ENCODE measurements at regions not wholly inside any gene's neighbourhood (a gene's known extent, or its start where the extent isn't known, plus 50 kb on each side); places are given as distances from the start of the nearest gene placed in this dataset.
A peak's percentile ranks its signal among the peaks of the same experiment; 100 is the strongest.
"Not testable (repeated sequence)": the region's sequence is repeated elsewhere in the genome, so short reads cannot be mapped to it uniquely, and the experiment has no call there.

- no peak for FAIRE-seq
- DNase-seq (ENCODE audit: insufficient read length, low spot score), result no peak
- TF ChIP-seq POLR2AphosphoS5 (IDR thresholded peaks at IDR 0.05; ENCODE audit: low read depth, low read length), result no peak
- TF ChIP-seq PAX5 (IDR thresholded peaks at IDR 0.05; ENCODE audit: insufficient read depth, low read length, severe bottlenecking), result no peak
- TF ChIP-seq SPI1 (IDR thresholded peaks at IDR 0.05; ENCODE audit: low read depth, low read length), result no peak
Measured at GRCh38 chr3:177334803-177335202, 137.5 kb upstream of the TBL1XR1 start.

- FAIRE-seq (no peak), DNase-seq (ENCODE audit: insufficient read length, low spot score) (no peak)
- TF ChIP-seq POU2F2 (IDR thresholded peaks at IDR 0.05; ENCODE audit: low read depth, low read length) (no peak), PAX5 (IDR thresholded peaks at IDR 0.05; ENCODE audit: insufficient read depth, low read length, severe bottlenecking) (no peak), POLR2A (IDR thresholded peaks at IDR 0.05; ENCODE audit: low read depth, low read length) (no peak), POLR2AphosphoS5 (IDR thresholded peaks at IDR 0.05; ENCODE audit: low read depth, low read length) (no peak), SPI1 (IDR thresholded peaks at IDR 0.05; ENCODE audit: low read depth, low read length) (no peak), TAF1 (IDR thresholded peaks at IDR 0.05; ENCODE audit: low read depth, low read length) (no peak)
Measured at GRCh38 chr3:177335728-177336127, 138.4 kb upstream of the TBL1XR1 start.

- no peak for FAIRE-seq
- no peak for TF ChIP-seq SPI1 (IDR thresholded peaks at IDR 0.05; ENCODE audit: low read depth, low read length)
- no peak for TF ChIP-seq POU2F2 (IDR thresholded peaks at IDR 0.05; ENCODE audit: low read depth, low read length)
- TF ChIP-seq PAX5 (IDR thresholded peaks at IDR 0.05; ENCODE audit: insufficient read depth, low read length, severe bottlenecking), result no peak
- TF ChIP-seq POLR2A (IDR thresholded peaks at IDR 0.05; ENCODE audit: low read depth, low read length), result no peak
- no peak for TF ChIP-seq TAF1 (IDR thresholded peaks at IDR 0.05; ENCODE audit: low read depth, low read length)
- TF ChIP-seq POLR2AphosphoS5 (IDR thresholded peaks at IDR 0.05; ENCODE audit: low read depth, low read length), result no peak
- no peak for DNase-seq (ENCODE audit: insufficient read length, low spot score)
Measured at GRCh38 chr3:177336873-177337450, 139.7 kb upstream of the TBL1XR1 start.

- FAIRE-seq, result peak; percentile 54
- DNase-seq (ENCODE audit: insufficient read length, low spot score), result no peak
- TF ChIP-seq SPI1 (IDR thresholded peaks at IDR 0.05; ENCODE audit: low read depth, low read length) (no peak), PAX5 (IDR thresholded peaks at IDR 0.05; ENCODE audit: insufficient read depth, low read length, severe bottlenecking) (no peak), POLR2AphosphoS5 (IDR thresholded peaks at IDR 0.05; ENCODE audit: low read depth, low read length) (no peak), TAF1 (IDR thresholded peaks at IDR 0.05; ENCODE audit: low read depth, low read length) (no peak), POU2F2 (IDR thresholded peaks at IDR 0.05; ENCODE audit: low read depth, low read length) (peak; percentile 82)
Measured at GRCh38 chr3:177337541-177338331, 140.5 kb upstream of the TBL1XR1 start.

- peak; percentile 68 for FAIRE-seq
- no peak for DNase-seq (ENCODE audit: insufficient read length, low spot score)
- TF ChIP-seq TAF1 (IDR thresholded peaks at IDR 0.05; ENCODE audit: low read depth, low read length), result no peak
- TF ChIP-seq POLR2A (IDR thresholded peaks at IDR 0.05; ENCODE audit: low read depth, low read length), result no peak
- no peak for TF ChIP-seq POU2F2 (IDR thresholded peaks at IDR 0.05; ENCODE audit: low read depth, low read length)
- TF ChIP-seq SPI1 (IDR thresholded peaks at IDR 0.05; ENCODE audit: low read depth, low read length), result no peak
- TF ChIP-seq PAX5 (IDR thresholded peaks at IDR 0.05; ENCODE audit: insufficient read depth, low read length, severe bottlenecking), result no peak
- TF ChIP-seq POLR2AphosphoS5 (IDR thresholded peaks at IDR 0.05; ENCODE audit: low read depth, low read length), result no peak
Measured at GRCh38 chr3:177338697-177339219, 141.5 kb upstream of the TBL1XR1 start.

- not testable (repeated sequence) for DNase-seq (ENCODE audit: insufficient read length, low spot score); FAIRE-seq
Measured at GRCh38 chr3:177339220-177339703, 142.0 kb upstream of the TBL1XR1 start.

- DNase-seq (ENCODE audit: insufficient read length, low spot score) (no peak), FAIRE-seq (no peak)
- TF ChIP-seq POU2F2 (IDR thresholded peaks at IDR 0.05; ENCODE audit: low read depth, low read length) (no peak), PAX5 (IDR thresholded peaks at IDR 0.05; ENCODE audit: insufficient read depth, low read length, severe bottlenecking) (no peak), POLR2AphosphoS5 (IDR thresholded peaks at IDR 0.05; ENCODE audit: low read depth, low read length) (no peak), TAF1 (IDR thresholded peaks at IDR 0.05; ENCODE audit: low read depth, low read length) (no peak), POLR2A (IDR thresholded peaks at IDR 0.05; ENCODE audit: low read depth, low read length) (no peak), SPI1 (IDR thresholded peaks at IDR 0.05; ENCODE audit: low read depth, low read length) (no peak)
Measured at GRCh38 chr3:177340243-177340830, 143.1 kb upstream of the TBL1XR1 start.

- no peak for FAIRE-seq
- DNase-seq (ENCODE audit: insufficient read length, low spot score), result no peak
- TF ChIP-seq PAX5 (IDR thresholded peaks at IDR 0.05; ENCODE audit: insufficient read depth, low read length, severe bottlenecking) (no peak), POLR2A (IDR thresholded peaks at IDR 0.05; ENCODE audit: low read depth, low read length) (no peak), SPI1 (IDR thresholded peaks at IDR 0.05; ENCODE audit: low read depth, low read length) (no peak), TAF1 (IDR thresholded peaks at IDR 0.05; ENCODE audit: low read depth, low read length) (no peak), POLR2AphosphoS5 (IDR thresholded peaks at IDR 0.05; ENCODE audit: low read depth, low read length) (no peak), POU2F2 (IDR thresholded peaks at IDR 0.05; ENCODE audit: low read depth, low read length) (no peak)
Measured at GRCh38 chr3:177341736-177342419, 144.6 kb upstream of the TBL1XR1 start.

GRCh38 chr3:177343122-177343625, 145.9 kb upstream of the TBL1XR1 start:
- FAIRE-seq, result no peak
- TF ChIP-seq TAF1 (IDR thresholded peaks at IDR 0.05; ENCODE audit: low read depth, low read length) (no peak), POLR2A (IDR thresholded peaks at IDR 0.05; ENCODE audit: low read depth, low read length) (no peak), SPI1 (IDR thresholded peaks at IDR 0.05; ENCODE audit: low read depth, low read length) (no peak), POLR2AphosphoS5 (IDR thresholded peaks at IDR 0.05; ENCODE audit: low read depth, low read length) (no peak), PAX5 (IDR thresholded peaks at IDR 0.05; ENCODE audit: insufficient read depth, low read length, severe bottlenecking) (no peak), POU2F2 (IDR thresholded peaks at IDR 0.05; ENCODE audit: low read depth, low read length) (no peak)
- no peak for DNase-seq (ENCODE audit: insufficient read length, low spot score)

All from GM12891 (cell line).